Esophagus squamous epithelium (tissue), 5 donors: ENCODE measurements at regions not wholly inside any gene's neighbourhood (a gene's known extent, or its start where the extent isn't known, plus 50 kb on each side); places are given as distances from the start of the nearest gene placed in this dataset.
A peak's percentile ranks its signal among the peaks of the same experiment; 100 is the strongest.

Experiments used
- DNase-seq: peaks from one replicate; lab custom pipeline; 2025; lab: John Stamatoyannopoulos, UW
- H3K27ac ChIP-seq, 4 donors: fragments of 200-600 bp; sonication (generic); one replicate each; pipeline ENCODE4 v1.5.1; 2016 to 2019; ENCODE audit warnings: mild to moderate bottlenecking in 1 of 4
- H3K27me3 ChIP-seq, 4 donors: fragments of 200-600 bp; sonication (generic); 1 replicate in 3 of 4; 2 replicates in 1 of 4; pipeline versions ENCODE4 v1.5.1 to v1.6.0; 2017 to 2021; ENCODE audit warnings: antibody characterized with exemption in 1 of 4
- H3K36me3 ChIP-seq, 3 donors: fragments of 200-600 bp; sonication (generic); one replicate each; pipeline ENCODE4 v1.5.1; 2016 to 2019
- H3K4me1 ChIP-seq, 3 donors: fragments of 200-600 bp; sonication (generic); one replicate each; pipeline ENCODE4 v1.5.1; 2017 to 2019
- H3K4me3 ChIP-seq, 4 donors: fragments of 200-600 bp; sonication (generic); 1 replicate in 3 of 4; 2 replicates in 1 of 4; pipeline ENCODE4 v1.5.1; 2016 to 2019; ENCODE audit warnings: mild to moderate bottlenecking in 2 of 4, moderate library complexity in 1 of 4
- H3K9me3 ChIP-seq, 3 donors: fragments of 200-600 bp; sonication (generic); one replicate each; pipeline ENCODE4 v1.5.1; 2016 to 2019
- CTCF ChIP-seq, 6 experiments: fragments of 450-650 bp in 4 of 6; fragments of 200-600 bp in 2 of 6; sonication (generic) in 2 of 6; IDR thresholded peaks; one replicate each; pipeline ENCODE4 v1.5.1; 2016 to 2019; ENCODE audit warnings: antibody characterized with exemption in 6 of 6, mild to moderate bottlenecking in 4 of 6, moderate library complexity in 4 of 6
- POLR2A ChIP-seq, 4 donors: fragments of 450-650 bp; IDR thresholded peaks; one replicate each; pipeline ENCODE4 v1.6.1; 2017; ENCODE audit warnings: antibody characterized with exemption in 4 of 4, mild to moderate bottlenecking in 4 of 4, moderate library complexity in 3 of 4
- WGBS, 2 donors: methylation state at CpG; one replicate each; pipeline ENCODE4 v1.1.5; 2018; 5-methylcytosine and 5-hydroxymethylcytosine counted together
- intact Hi-C: fragments of 100-400 bp; cut with DNase I; formaldehyde crosslinking; loops from one replicate; pipeline ENCODE4 v1.15.0; 2022
- donor health status: DM: yes; HTN: yes; CAD: no.

GRCh38 chr3:22900296-22900695 lies 302.8 kb upstream of the UBE2E2 start:
- no peak for DNase-seq
- WGBS, 2 donors, result 61 to 85% methylated on average over 1 to 2 of the region's 2 CpGs
- Histone ChIP-seq H3K9me3 (no peaks in the 10 kb centered on the region), H3K4me3 (no peak overlapping the region), H3K4me1 (no peaks in the 10 kb centered on the region), H3K27ac (no peak overlapping the region), H3K27me3 (no peaks in the 10 kb centered on the region), H3K36me3 (no peaks in the 10 kb centered on the region)
- TF ChIP-seq CTCF (IDR thresholded peaks at IDR 0.05), result no peak
- no peak for TF ChIP-seq POLR2A (IDR thresholded peaks at IDR 0.05)
- intact Hi-C loops, result no loop called here

- Histone ChIP-seq H3K27ac (no peak overlapping the region), H3K4me3 (no peak overlapping the region), H3K27me3 (no peaks in the 10 kb centered on the region), H3K9me3 (no peaks in the 10 kb centered on the region), H3K4me1 (no peaks in the 10 kb centered on the region), H3K36me3 (no peaks in the 10 kb centered on the region)
- TF ChIP-seq POLR2A (IDR thresholded peaks at IDR 0.05), result no peak
- intact Hi-C loops, result no loop called here
- DNase-seq, result no peak
Observed at GRCh38 chr3:22901684-22902083, 301.4 kb upstream of the UBE2E2 start.

DNA sequence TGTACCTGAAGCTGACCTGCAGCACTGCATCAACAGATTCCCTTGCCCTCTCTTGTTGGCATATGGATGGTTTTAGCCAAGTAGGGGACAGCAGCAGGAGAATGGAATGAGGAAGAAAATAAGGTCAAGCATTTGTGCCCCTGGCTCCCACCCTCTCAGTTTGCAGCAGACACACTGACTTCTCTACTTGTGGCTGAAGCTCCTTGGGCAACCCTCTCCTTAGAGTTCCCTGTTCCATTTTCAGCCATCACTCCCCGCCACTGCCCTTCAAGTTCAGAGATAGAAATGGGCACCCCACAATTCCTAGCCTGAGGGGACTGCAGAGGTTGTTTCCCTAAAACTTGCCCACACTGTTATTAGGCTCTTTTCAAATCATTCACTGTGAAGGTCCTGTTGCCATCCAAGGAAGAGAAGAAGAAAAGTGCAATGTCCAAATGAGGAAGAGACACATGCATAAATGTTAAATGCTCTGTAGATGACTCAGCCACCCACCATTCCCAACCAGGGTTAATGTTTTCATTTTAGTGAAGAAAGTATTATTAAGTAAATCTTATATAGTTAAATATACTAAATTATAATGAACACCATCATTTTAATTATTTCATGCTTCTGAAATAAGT lies 295.9 kb upstream of the UBE2E2 start:
- WGBS, 2 donors, result 83% methylated on average over 1 of the region's 1 CpG; no CpG with 5 or more reads in 1 of the 2 donors
- H3K36me3 ChIP-seq, result no peaks in the 10 kb centered on the region
- H3K4me1 ChIP-seq, result no peaks in the 10 kb centered on the region
- intact Hi-C loops, result no loop called here
- no peaks in the 10 kb centered on the region for H3K9me3 ChIP-seq
- TF ChIP-seq CTCF (IDR thresholded peaks at IDR 0.05) (no peak), POLR2A (IDR thresholded peaks at IDR 0.05) (no peak)
- no peak overlapping the region for H3K27ac ChIP-seq
- no peak overlapping the region for H3K4me3 ChIP-seq
- no peak for DNase-seq
- no peaks in the 10 kb centered on the region for H3K27me3 ChIP-seq

GRCh38 chr3:22907796-22908195 lies 295.3 kb upstream of the UBE2E2 start:
- 55 to 70% methylated on average over 2 of the region's 2 CpGs for WGBS, 2 donors
- intact Hi-C loops, result no loop called here
- H3K27ac ChIP-seq, result no peak overlapping the region

DNA sequence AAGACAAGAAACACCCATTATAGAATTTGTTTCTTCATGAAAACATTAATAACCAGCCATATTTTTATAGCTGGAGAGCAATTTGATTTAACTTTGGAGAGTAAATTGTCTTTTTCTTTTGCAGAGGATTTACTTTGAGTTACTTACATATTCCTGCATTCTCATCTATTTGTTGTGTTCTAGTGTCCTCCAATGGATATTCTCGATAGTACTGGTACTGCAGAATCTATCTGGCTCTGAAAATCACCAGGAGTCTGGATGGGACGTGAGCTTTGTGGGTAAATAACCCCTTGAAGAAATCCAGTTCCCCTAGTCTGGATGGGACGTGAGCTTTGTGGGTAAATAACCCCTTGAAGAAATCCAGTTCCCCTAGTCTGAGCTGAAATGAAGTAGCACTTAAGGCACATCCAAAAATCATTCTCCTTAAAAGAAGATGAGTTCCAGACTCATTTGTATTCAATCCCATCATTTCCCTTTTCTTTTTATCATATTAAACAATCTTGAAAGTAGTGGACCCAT lies 294.1 kb upstream of the UBE2E2 start:
- Histone ChIP-seq H3K4me3 (no peak overlapping the region), H3K4me1 (no peaks in the 10 kb centered on the region), H3K36me3 (no peaks in the 10 kb centered on the region), H3K27me3 (no peaks in the 10 kb centered on the region), H3K9me3 (no peaks in the 10 kb centered on the region), H3K27ac (no peak overlapping the region)
- no peak for DNase-seq
- peak in 1 of 6 experiments; percentile 13 for TF ChIP-seq CTCF (IDR thresholded peaks at IDR 0.05)
- no peak for TF ChIP-seq POLR2A (IDR thresholded peaks at IDR 0.05)
- WGBS, 2 donors, result 60 to 71% methylated on average over 3 of the region's 3 CpGs
- intact Hi-C loops, result no loop called here

More at GRCh38 chr3:22907796-22908195, 295.3 kb upstream of the UBE2E2 start:
- no peaks in the 10 kb centered on the region for H3K27me3 ChIP-seq
- no peaks in the 10 kb centered on the region for H3K9me3 ChIP-seq
- no peak for TF ChIP-seq CTCF (IDR thresholded peaks at IDR 0.05)
- TF ChIP-seq POLR2A (IDR thresholded peaks at IDR 0.05), result no peak
- DNase-seq, result no peak
- H3K36me3 ChIP-seq, result no peaks in the 10 kb centered on the region
- H3K4me3 ChIP-seq, result no peak overlapping the region
- no peaks in the 10 kb centered on the region for H3K4me1 ChIP-seq
